ENCODE measurements at regions not wholly inside any gene's neighbourhood (a gene's known extent, or its start where the extent isn't known, plus 50 kb on each side); places are given as distances from the start of the nearest gene placed in this dataset.

DNA sequence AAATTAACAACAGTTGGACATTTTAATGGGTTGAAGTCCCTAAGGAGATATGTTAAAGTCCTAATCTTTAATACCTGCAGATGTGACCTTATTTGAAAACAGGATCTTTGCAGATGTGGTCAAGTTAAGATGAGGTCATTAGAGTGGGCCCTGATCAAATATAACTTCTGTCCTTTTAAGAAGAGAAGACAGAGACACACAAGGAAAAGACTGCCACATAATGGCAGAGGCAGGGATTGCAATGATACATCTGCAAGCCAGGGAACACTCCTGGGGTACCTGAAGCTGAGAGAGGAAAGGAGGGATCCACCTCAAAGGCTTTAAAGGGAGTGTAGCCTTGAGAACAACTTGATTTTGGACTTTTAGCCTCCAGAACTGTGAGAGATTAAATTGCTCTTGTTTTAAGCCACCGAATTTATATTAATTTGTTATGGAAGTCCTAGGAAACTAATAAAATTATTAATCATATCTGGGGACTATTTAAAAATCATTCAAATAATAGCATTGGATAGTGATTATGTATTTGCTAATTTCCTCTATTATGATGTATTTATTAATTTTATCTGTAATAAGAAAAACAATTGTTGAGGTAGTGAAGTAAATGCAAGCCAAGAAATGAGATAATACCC lies 700.0 kb upstream of the PCDH15 start:
- no peak for DNase-seq
- TF ChIP-seq, protein P1, sequence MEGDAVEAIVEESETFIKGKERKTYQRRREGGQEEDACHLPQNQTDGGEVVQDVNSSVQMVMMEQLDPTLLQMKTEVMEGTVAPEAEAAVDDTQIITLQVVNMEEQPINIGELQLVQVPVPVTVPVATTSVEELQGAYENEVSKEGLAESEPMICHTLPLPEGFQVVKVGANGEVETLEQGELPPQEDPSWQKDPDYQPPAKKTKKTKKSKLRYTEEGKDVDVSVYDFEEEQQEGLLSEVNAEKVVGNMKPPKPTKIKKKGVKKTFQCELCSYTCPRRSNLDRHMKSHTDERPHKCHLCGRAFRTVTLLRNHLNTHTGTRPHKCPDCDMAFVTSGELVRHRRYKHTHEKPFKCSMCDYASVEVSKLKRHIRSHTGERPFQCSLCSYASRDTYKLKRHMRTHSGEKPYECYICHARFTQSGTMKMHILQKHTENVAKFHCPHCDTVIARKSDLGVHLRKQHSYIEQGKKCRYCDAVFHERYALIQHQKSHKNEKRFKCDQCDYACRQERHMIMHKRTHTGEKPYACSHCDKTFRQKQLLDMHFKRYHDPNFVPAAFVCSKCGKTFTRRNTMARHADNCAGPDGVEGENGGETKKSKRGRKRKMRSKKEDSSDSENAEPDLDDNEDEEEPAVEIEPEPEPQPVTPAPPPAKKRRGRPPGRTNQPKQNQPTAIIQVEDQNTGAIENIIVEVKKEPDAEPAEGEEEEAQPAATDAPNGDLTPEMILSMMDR (IDR thresholded peaks at IDR 0.05; ENCODE audit: borderline replicate concordance), result peak; percentile 75
- no peak overlapping the region for H3K4me3 ChIP-seq
- H3K9me3 ChIP-seq (replicated peaks), result no peaks in the 10 kb centered on the region
- no peaks in the 10 kb centered on the region for H3K36me3 ChIP-seq
- no peaks in the 10 kb centered on the region for H3K27me3 ChIP-seq (ENCODE audit: low read depth)
- intact Hi-C loops (cut with micrococcal nuclease), result no loop called here
- H3K27ac ChIP-seq (replicated peaks), result no peak overlapping the region
- no peaks in the 10 kb centered on the region for H3K4me1 ChIP-seq

DNA sequence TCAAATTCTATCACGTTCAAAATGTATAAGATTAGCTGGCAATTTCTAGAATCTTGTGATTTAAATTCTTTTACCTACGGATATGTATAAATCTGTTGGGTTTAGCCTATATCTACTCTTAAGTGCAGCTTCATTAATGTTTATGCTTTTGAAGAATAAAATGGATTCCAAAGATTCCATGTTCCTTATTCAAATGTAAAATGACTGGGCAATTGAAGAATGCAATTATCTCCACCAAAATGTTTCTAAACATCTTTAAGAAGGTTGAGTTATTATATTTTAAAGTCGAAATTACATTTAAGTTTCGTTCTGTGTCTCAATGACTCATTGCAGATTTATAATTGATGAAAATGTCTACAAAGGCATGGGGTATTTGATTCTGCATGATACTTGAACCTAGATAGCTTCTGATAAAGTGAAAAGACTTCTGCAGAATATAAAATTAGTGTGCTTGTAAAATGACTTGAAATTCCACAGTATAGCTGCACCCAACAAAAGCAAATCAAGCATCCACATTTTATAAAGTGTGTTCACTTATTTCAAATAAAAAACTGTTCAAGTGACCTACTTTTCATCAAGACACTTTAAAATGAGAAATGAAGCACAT lies 697.0 kb upstream of the PCDH15 start:
- peaks cover 6% of the 10 kb centered on the region for H3K9me3 ChIP-seq (replicated peaks)
- H3K36me3 ChIP-seq, result no peaks in the 10 kb centered on the region
- no peaks in the 10 kb centered on the region for H3K27me3 ChIP-seq (ENCODE audit: low read depth)
- intact Hi-C loops (cut with micrococcal nuclease), result no loop called here
- no peak overlapping the region for H3K4me3 ChIP-seq
- no peak overlapping the region for H3K27ac ChIP-seq (replicated peaks)
- TF ChIP-seq, protein P1 (IDR thresholded peaks at IDR 0.05; ENCODE audit: borderline replicate concordance), result no peak
- H3K4me1 ChIP-seq, result no peaks in the 10 kb centered on the region
- DNase-seq, result no peak

DNA sequence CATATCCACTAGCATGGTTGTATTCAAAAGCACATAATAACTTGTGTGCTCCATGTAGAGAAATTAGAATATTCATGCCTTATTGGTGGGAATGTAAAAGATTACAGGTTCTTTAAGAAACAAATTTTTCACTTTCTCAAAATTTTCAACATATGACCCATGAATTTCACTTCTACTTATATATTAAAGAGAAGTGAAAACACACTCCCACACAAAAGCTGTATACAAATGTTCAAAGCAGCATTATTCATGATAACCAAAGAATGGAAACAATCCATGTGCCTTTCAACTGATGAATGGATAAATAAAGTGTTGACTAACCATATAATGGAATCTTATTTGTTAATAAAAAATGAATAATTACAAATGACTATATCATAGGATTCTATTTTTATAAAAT lies 694.5 kb upstream of the PCDH15 start:
- DNase-seq, result no peak
- no peaks in the 10 kb centered on the region for H3K27me3 ChIP-seq (ENCODE audit: low read depth)
- no peak overlapping the region for H3K27ac ChIP-seq (replicated peaks)
- H3K4me3 ChIP-seq, result no peak overlapping the region
- H3K4me1 ChIP-seq, result no peaks in the 10 kb centered on the region
- H3K9me3 ChIP-seq (replicated peaks), result peaks cover 16% of the 10 kb centered on the region
- no peaks in the 10 kb centered on the region for H3K36me3 ChIP-seq
- intact Hi-C loops (cut with micrococcal nuclease), result no loop called here
- TF ChIP-seq, protein P1 (IDR thresholded peaks at IDR 0.05; ENCODE audit: borderline replicate concordance), result no peak

DNA sequence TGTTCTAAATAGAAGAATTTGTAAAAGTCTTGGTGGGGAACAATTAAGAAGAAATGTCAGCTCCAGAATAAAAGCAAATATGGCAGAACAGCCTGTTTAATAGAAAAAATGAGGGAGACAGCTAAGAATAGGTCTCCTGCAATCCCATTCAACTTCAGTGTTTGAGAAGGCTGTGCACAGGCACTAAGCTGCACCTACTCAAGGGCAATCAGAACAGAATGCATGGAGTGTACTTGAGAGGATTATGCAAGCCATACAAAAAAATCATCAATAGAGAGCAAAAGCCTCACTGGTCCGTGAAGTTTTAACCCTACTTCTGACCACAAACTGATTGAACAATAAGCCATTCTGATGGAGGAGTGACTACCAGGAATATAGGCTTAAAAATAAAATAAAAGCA lies 690.7 kb upstream of the PCDH15 start:
- H3K4me3 ChIP-seq, result no peak overlapping the region
- no peaks in the 10 kb centered on the region for H3K27me3 ChIP-seq (ENCODE audit: low read depth)
- TF ChIP-seq, protein P1 (IDR thresholded peaks at IDR 0.05; ENCODE audit: borderline replicate concordance), result no peak
- H3K36me3 ChIP-seq, result no peaks in the 10 kb centered on the region
- H3K27ac ChIP-seq (replicated peaks), result no peak overlapping the region
- H3K4me1 ChIP-seq, result no peaks in the 10 kb centered on the region
- DNase-seq, result no peak
- intact Hi-C loops (cut with micrococcal nuclease), result no loop called here
- peaks cover 16% of the 10 kb centered on the region for H3K9me3 ChIP-seq (replicated peaks)

DNA sequence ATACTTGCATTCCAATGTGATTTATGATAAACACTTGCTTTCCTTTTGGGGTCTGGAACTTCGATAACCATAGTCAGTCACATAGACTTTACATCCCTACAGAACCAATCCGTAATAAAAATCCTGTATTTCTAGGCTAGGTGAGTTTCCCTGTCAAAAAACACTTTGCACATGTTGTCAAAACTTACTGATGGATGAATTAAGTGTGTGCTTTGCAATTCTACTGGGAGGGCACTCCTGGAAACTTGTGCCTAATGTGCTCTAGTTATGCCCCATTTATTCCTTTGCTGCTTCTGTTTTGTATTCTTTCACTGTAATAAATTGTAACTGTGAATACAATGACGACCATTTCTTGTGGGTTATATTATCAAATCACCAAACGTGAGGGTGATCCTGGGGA lies 684.8 kb upstream of the PCDH15 start:
- Histone ChIP-seq H3K27me3 (ENCODE audit: low read depth) (no peaks in the 10 kb centered on the region), H3K4me3 (no peak overlapping the region), H3K9me3 (replicated peaks) (peaks cover 23% of the 10 kb centered on the region), H3K27ac (replicated peaks) (no peak overlapping the region), H3K36me3 (no peaks in the 10 kb centered on the region), H3K4me1 (no peaks in the 10 kb centered on the region)
- no peak for DNase-seq
- TF ChIP-seq, protein P1 (IDR thresholded peaks at IDR 0.05; ENCODE audit: borderline replicate concordance), result no peak
- intact Hi-C loops (cut with micrococcal nuclease), result no loop called here
